GM13977 (cell line): ENCODE measurements at regions not wholly inside any gene's neighbourhood (a gene's known extent, or its start where the extent isn't known, plus 50 kb on each side); places are given as distances from the start of the nearest gene placed in this dataset.

Experiments used
- DNase-seq: peaks from one replicate; pipeline ENCODE4 v3.0.0; 2012; ENCODE audit warnings: low spot score
- CTCF ChIP-seq: IDR thresholded peaks from 2 replicates; pipeline ENCODE4 v1.5.1; 2012; ENCODE audit warnings: mild to moderate bottlenecking, control low read depth; ENCODE audit not compliant: insufficient read depth; ENCODE audit errors: extremely low read depth, missing control alignments
- in situ Hi-C: fragments of 300-500 bp; cut with MboI; formaldehyde crosslinking; loops from one replicate; pipeline ENCODE4 v1.12.0; 2022; ENCODE audit warnings: low sequenced_read_pairs, low pct_unique_long_range_greater_than_20kb, mixed read lengths, inconsistent platforms; ENCODE audit not compliant: unreplicated experiment

GRCh38 chr2:234193977-234194563 is 143.6 kb downstream of the SPP2 start:
- in situ Hi-C loops: no loop called here
- DNase-seq: no peak
- TF ChIP-seq CTCF: no peak

GRCh38 chr2:234191819-234192407 is 141.4 kb downstream of the SPP2 start:
- in situ Hi-C loops: no loop called here
- no peak for DNase-seq
- TF ChIP-seq CTCF: no peak

GRCh38 chr2:234189786-234190300 is 139.3 kb downstream of the SPP2 start:
- DNase-seq: no peak
- TF ChIP-seq CTCF: no peak
- in situ Hi-C loops: no loop called here

GRCh38 chr2:234189230-234189629 is 138.7 kb downstream of the SPP2 start:
- in situ Hi-C loops: no loop called here
- TF ChIP-seq CTCF: no peak
- DNase-seq: no peak

- TF ChIP-seq CTCF: no peak
- DNase-seq: no peak
- in situ Hi-C loops: no loop called here
Measured at GRCh38 chr2:234187646-234188174, 137.2 kb downstream of the SPP2 start.

- in situ Hi-C loops: no loop called here
- no peak for TF ChIP-seq CTCF
- DNase-seq: no peak
Measured at GRCh38 chr2:234181121-234181520, 130.6 kb downstream of the SPP2 start.

- no peak for TF ChIP-seq CTCF
- in situ Hi-C loops: no loop called here
- DNase-seq: no peak
Measured at GRCh38 chr2:234179031-234179363, 128.5 kb downstream of the SPP2 start.
